GM12865 (cell line): ENCODE measurements at regions not wholly inside any gene's neighbourhood (a gene's known extent, or its start where the extent isn't known, plus 50 kb on each side); places are given as distances from the start of the nearest gene placed in this dataset.

ENCODE experiments used
- DNase-seq: peaks from one replicate; pipeline ENCODE4 v3.0.0; 2010; ENCODE audit warnings: low read depth
- H3K4me3 ChIP-seq: 2 replicates; pipeline ENCODE4 v1.5.1; 2011; ENCODE audit warnings: mild to moderate bottlenecking, low read depth, low read length, control low read depth
- TF ChIP-seq, protein P1 (sequence below): IDR thresholded peaks from 2 replicates; pipeline ENCODE4 v1.5.1; 2011; ENCODE audit warnings: low read length, control low read depth, low read depth, inconsistent platforms; ENCODE audit not compliant: insufficient read depth; ENCODE audit errors: missing control alignments

DNA sequence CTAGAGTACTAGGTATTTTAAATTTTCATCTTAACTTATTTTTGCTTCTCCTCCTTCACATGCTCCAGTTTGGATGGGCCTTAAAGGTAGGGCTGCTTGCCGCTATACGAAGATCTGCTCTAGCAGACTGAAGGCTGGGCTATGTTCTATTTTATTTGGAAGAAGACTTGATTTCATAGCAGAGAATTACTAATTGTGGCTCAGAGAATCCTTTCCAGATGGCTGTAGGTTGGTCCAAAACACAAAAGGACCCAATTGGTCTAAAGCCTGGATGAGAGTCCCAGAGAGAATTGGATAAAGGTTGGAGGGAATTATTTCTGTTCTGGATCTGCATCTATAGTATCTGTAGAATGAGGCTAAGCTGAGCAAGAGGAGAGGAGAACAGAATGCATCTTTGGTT, 719.4 kb upstream of the PTBP2 start:
- TF ChIP-seq, protein P1, sequence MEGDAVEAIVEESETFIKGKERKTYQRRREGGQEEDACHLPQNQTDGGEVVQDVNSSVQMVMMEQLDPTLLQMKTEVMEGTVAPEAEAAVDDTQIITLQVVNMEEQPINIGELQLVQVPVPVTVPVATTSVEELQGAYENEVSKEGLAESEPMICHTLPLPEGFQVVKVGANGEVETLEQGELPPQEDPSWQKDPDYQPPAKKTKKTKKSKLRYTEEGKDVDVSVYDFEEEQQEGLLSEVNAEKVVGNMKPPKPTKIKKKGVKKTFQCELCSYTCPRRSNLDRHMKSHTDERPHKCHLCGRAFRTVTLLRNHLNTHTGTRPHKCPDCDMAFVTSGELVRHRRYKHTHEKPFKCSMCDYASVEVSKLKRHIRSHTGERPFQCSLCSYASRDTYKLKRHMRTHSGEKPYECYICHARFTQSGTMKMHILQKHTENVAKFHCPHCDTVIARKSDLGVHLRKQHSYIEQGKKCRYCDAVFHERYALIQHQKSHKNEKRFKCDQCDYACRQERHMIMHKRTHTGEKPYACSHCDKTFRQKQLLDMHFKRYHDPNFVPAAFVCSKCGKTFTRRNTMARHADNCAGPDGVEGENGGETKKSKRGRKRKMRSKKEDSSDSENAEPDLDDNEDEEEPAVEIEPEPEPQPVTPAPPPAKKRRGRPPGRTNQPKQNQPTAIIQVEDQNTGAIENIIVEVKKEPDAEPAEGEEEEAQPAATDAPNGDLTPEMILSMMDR, result no peak
- no peak for DNase-seq
- H3K4me3 ChIP-seq, result no peak overlapping the region

DNA sequence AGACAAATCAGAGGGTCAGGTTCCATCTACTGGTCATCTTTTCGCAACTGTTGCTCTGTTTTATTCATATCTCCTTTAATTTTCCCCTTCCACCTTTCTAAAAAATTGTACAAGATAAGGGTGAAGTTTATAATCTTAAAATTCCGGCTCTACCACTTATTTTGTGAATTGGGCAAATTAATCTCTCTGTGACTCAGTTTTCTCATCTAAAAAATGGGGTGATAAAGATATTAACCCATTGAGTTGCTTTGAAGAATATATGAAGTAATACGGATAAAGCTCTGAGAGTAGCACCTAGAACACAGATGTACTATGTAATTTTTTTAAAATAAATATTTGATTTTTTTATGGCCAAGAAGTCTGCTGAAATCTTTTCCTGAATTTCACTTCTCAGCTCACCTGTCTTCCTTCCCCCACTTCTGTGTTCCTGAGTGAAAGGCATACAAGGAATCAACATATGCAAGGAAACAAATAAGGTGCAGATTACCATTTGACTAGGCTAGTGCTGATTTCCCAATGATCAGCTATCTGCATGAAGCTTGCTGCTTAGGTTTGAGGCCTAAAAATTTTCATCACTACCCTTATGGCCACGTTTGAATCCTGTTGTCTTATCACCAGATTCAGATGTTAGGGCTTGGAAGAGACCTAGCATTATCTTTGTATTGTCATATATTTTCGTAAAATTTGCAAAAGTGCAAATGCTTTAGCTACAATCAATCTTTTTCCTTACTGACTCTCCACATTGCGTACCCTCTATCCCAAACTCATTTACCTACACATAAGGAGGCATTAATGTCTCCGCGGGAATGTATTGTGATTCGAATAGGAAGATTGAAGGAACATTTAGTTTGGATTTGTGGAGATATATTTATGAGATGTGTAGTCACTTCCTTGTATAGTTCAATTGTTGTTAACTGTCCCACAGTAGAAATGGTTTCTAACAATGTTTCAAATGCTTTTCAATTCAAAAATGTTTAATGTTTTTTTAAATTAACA, 718.3 kb upstream of the PTBP2 start:
- no peak overlapping the region for H3K4me3 ChIP-seq
- DNase-seq, result no peak
- TF ChIP-seq, protein P1, result no peak

DNA sequence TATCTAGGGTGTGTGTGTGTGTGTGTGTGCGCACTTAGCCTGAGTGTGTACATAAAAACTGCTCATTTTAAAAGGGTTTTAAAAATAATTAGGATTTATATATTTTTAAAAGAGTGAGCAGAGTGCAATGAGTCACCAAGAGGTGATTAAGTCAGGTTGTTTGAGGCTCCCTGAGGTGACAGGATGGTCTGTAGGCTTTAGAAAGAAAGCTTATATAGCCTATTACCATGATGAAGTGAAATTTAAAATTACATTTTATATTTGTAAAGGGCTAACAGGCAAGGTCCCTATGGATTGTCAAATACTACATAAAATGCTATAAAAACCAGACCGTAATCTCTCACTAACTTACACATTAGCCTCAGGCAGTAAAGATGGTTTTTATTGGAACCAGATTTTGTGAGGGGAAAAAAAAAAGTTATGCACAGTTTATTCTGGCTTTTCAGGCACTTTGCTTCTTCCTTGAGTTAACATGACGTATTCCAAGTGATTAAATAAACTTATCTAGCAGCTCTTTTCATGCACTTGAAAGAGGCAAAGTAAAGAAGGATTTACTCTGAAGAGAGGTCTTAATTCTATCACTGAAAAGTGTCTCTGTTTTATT, 711.7 kb upstream of the PTBP2 start:
- DNase-seq, result no peak
- no peak overlapping the region for H3K4me3 ChIP-seq
- TF ChIP-seq, protein P1, result no peak

DNA sequence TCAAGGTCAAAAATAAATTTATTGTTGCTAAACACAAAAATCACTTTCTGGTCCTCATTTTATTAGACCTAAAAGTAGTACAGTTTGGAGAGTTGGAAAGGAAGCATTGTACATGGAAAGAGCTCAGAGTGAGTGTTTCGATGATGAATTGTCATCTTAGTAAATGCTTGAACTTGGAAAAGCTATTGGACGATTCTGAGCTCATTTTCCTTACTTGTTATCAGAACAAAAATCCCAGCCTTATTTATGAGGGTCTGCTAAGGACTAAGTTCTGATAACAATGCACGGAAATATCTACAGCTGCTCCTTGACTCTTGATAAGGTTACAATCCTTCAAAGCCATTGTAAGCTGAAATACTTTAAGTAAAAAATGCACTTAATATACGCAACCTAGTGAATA, 710.0 kb upstream of the PTBP2 start:
- no peak overlapping the region for H3K4me3 ChIP-seq
- TF ChIP-seq, protein P1, result no peak
- DNase-seq, result no peak

DNA sequence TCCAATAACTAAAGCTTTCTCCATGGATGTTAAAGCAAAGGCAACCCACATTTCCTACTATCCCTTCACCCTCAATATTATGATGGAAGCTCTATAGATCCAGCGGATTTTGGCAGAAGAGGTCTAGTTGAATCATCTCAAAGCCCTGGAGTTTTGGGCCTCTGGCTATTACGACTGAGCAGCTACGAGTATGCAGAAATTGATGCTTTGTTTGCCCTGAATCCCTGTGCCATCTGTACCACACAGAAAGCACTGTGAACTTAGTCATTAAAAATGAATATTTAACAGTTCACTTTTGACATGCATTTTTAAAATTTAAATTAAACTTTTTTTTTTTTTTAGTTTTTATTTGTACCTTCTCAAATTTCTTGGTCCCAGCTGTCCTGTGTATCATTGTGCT, 705.4 kb upstream of the PTBP2 start:
- TF ChIP-seq, protein P1, result no peak
- no peak for DNase-seq
- H3K4me3 ChIP-seq, result no peak overlapping the region

DNA sequence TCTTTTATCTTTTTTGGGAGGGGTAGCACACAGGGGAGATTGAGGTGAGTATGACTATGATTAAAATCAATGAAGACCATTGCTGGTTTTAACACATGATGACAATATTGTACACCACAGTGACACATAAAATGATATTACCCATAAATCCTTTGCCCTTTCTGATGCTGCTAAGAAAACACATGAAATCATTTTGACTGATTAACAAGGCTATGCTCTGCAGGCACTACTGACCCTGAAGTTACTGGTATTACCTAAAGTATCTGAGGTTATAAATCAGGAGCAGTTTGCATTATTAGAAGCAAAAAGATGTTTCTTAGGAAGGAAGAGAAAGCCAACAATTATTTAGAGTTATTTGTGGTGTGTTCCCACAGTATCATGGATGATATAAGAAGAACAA, 701.2 kb upstream of the PTBP2 start:
- no peak overlapping the region for H3K4me3 ChIP-seq
- DNase-seq, result no peak
- TF ChIP-seq, protein P1, result no peak
